ENCODE measurements at regions not wholly inside any gene's neighbourhood (a gene's known extent, or its start where the extent isn't known, plus 50 kb on each side); places are given as distances from the start of the nearest gene placed in this dataset.

DNA sequence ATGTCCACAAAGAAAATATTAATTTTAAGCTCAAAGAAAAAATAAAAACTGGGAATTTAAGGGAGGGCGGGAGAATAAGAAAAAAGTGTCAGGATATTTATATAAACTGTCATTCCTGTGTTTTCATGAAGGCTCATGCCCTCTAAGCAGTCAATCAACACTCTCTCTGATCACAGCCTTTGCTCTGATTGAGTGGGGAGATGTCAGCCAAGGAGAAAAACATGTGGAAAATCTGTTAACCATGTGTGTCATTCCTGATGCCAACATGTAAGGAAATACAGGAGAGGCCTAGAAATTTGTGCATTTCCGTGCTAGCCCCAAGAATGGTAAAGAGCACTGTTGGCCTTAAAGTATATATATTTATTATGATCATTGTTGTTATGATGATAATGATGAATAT lies 137.9 kb upstream of the IRX5 start:
- no peak overlapping the region for H3K27ac ChIP-seq (ENCODE audit: low read depth in 2 of 2, low read length in 2 of 2)
- H3K4me3 ChIP-seq (ENCODE audit: low read length in 2 of 2), result no peak overlapping the region
- no peak overlapping the region for H3K9ac ChIP-seq (ENCODE audit: low read depth in 1 of 2, low read length in 2 of 2)
- no peaks in the 10 kb centered on the region for H3K9me3 ChIP-seq (ENCODE audit: control insufficient read depth in 2 of 2, low read length in 2 of 2)
- no peaks in the 10 kb centered on the region for H3K36me3 ChIP-seq (ENCODE audit: control insufficient read depth in 2 of 2, insufficient read depth in 2 of 2, low read length in 2 of 2)
- H3K27me3 ChIP-seq (ENCODE audit: control insufficient read depth in 2 of 2, insufficient read depth in 2 of 2, low read length in 2 of 2), result no peaks in the 10 kb centered on the region
- no peaks in the 10 kb centered on the region for H3K4me1 ChIP-seq (ENCODE audit: control insufficient read depth in 2 of 2, insufficient read depth in 2 of 2, low read length in 2 of 2)

DNA sequence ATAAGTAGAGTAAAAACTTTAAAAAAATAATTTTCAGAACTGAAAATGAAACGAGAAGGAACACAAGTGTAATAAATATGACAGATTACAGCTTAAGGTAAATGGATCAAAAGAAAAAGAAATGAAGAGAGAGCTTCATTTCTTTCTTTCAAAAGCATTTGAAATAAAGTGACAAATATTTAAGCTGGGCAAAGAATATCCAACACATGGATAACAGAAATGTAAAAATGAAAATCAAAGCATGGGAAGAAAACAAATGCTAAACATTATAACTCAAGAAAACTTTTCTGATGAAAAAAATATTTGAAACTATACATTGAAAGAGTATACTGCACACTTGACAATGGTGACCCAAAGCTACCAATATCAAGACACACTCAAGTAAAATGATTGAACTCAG lies 143.6 kb upstream of the IRX5 start:
- no peaks in the 10 kb centered on the region for H3K27me3 ChIP-seq (ENCODE audit: control insufficient read depth in 2 of 2, insufficient read depth in 2 of 2, low read length in 2 of 2)
- H3K27ac ChIP-seq (ENCODE audit: low read depth in 2 of 2, low read length in 2 of 2), result no peak overlapping the region
- no peaks in the 10 kb centered on the region for H3K4me1 ChIP-seq (ENCODE audit: control insufficient read depth in 2 of 2, insufficient read depth in 2 of 2, low read length in 2 of 2)
- H3K9me3 ChIP-seq (ENCODE audit: control insufficient read depth in 2 of 2, low read length in 2 of 2), result no peaks in the 10 kb centered on the region
- H3K9ac ChIP-seq (ENCODE audit: low read depth in 1 of 2, low read length in 2 of 2), result no peak overlapping the region
- no peaks in the 10 kb centered on the region for H3K36me3 ChIP-seq (ENCODE audit: control insufficient read depth in 2 of 2, insufficient read depth in 2 of 2, low read length in 2 of 2)
- H3K4me3 ChIP-seq (ENCODE audit: low read length in 2 of 2), result no peak overlapping the region

DNA sequence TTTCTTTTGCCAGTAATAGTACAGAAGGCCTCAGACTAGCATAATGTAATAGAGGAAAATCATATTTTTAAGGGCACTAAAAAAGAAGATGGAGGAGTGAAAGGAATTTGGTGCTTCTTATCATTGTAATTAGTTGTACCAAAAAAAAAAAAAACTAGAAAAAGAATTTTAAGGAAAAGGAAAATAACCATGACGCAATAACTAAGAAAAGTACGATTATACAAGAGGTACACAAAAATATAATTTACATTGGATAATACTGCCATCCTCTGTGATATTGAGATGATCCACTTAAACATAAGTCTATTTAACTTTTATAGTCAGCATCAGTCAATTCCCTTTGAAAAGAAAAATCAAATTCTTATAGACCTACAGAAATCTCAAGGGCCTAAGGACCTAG lies 146.7 kb upstream of the IRX5 start:
- no peaks in the 10 kb centered on the region for H3K27me3 ChIP-seq (ENCODE audit: control insufficient read depth in 2 of 2, insufficient read depth in 2 of 2, low read length in 2 of 2)
- H3K9ac ChIP-seq (ENCODE audit: low read depth in 1 of 2, low read length in 2 of 2), result no peak overlapping the region
- H3K4me1 ChIP-seq (ENCODE audit: control insufficient read depth in 2 of 2, insufficient read depth in 2 of 2, low read length in 2 of 2), result no peaks in the 10 kb centered on the region
- H3K36me3 ChIP-seq (ENCODE audit: control insufficient read depth in 2 of 2, insufficient read depth in 2 of 2, low read length in 2 of 2), result no peaks in the 10 kb centered on the region
- H3K27ac ChIP-seq (ENCODE audit: low read depth in 2 of 2, low read length in 2 of 2), result no peak overlapping the region
- H3K9me3 ChIP-seq (ENCODE audit: control insufficient read depth in 2 of 2, low read length in 2 of 2), result no peaks in the 10 kb centered on the region
- no peak overlapping the region for H3K4me3 ChIP-seq (ENCODE audit: low read length in 2 of 2)

DNA sequence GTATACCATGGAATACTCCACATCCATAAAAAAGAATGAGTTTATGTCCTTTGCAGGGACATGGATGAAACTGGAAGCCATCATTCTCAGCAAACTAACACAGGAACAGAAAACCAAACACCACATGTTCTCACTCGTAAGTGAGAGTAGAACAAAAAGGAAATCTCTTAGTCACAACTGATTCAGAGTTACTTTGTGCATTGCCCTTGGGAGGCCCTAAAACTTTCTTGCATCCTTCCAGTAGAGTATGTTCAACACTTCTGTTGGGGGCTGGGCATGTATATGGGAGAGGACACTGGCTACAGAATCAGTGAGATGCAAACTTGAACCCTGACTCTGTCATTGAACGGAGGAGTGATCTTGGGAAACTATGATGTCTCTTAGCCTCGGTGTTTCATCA lies 147.4 kb upstream of the IRX5 start:
- H3K27ac ChIP-seq (ENCODE audit: low read depth in 2 of 2, low read length in 2 of 2), result no peak overlapping the region
- H3K4me3 ChIP-seq (ENCODE audit: low read length in 2 of 2), result no peak overlapping the region
- H3K9ac ChIP-seq (ENCODE audit: low read depth in 1 of 2, low read length in 2 of 2), result no peak overlapping the region
- no peaks in the 10 kb centered on the region for H3K36me3 ChIP-seq (ENCODE audit: control insufficient read depth in 2 of 2, insufficient read depth in 2 of 2, low read length in 2 of 2)
- no peaks in the 10 kb centered on the region for H3K27me3 ChIP-seq (ENCODE audit: control insufficient read depth in 2 of 2, insufficient read depth in 2 of 2, low read length in 2 of 2)
- H3K9me3 ChIP-seq (ENCODE audit: control insufficient read depth in 2 of 2, low read length in 2 of 2), result no peaks in the 10 kb centered on the region
- H3K4me1 ChIP-seq (ENCODE audit: control insufficient read depth in 2 of 2, insufficient read depth in 2 of 2, low read length in 2 of 2), result no peaks in the 10 kb centered on the region

DNA sequence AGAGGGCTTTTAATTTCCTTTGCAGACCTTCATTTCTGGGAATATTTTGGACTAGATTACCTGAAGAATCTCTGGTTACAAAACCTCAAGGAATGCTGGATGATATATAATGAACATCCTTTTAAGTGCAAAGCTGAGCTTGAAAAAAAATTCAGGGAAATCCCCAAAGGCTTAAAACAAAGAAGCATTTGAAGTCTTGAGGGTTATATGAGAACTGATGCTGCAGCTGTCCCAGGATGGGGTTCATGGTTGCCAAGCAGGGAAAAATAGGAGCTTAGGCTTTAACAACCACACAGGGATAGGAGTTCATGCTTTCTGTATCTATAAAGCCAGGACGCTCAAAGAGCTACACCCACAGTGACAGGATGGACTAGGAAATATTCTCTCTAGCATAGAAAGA lies 150.4 kb upstream of the IRX5 start:
- Histone ChIP-seq H3K9ac (ENCODE audit: low read depth in 1 of 2, low read length in 2 of 2) (no peak overlapping the region), H3K4me3 (ENCODE audit: low read length in 2 of 2) (no peak overlapping the region), H3K27ac (ENCODE audit: low read depth in 2 of 2, low read length in 2 of 2) (no peak overlapping the region), H3K27me3 (ENCODE audit: control insufficient read depth in 2 of 2, insufficient read depth in 2 of 2, low read length in 2 of 2) (peaks cover 0 to 2% of the 10 kb centered on the region in 2 donors), H3K9me3 (ENCODE audit: control insufficient read depth in 2 of 2, low read length in 2 of 2) (no peaks in the 10 kb centered on the region), H3K36me3 (ENCODE audit: control insufficient read depth in 2 of 2, insufficient read depth in 2 of 2, low read length in 2 of 2) (no peaks in the 10 kb centered on the region), H3K4me1 (ENCODE audit: control insufficient read depth in 2 of 2, insufficient read depth in 2 of 2, low read length in 2 of 2) (no peaks in the 10 kb centered on the region)

DNA sequence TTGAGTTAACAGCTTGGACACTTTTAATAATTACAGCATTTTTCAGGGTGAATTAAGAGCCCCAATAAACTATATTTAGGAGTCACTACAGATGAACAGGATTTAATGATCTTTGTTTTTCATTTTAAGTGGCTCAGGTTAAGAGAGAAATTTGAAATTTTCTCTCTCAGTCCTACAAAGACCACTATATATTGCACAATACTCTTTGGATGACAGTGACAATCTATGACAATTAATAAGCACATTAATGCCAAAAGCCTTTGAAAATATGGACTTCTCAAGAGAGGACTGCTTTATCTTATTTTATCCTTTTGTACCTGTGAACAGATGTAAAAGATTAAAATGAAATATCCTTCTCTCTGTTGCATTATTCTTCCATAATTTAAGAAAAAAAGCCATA lies 151.1 kb upstream of the IRX5 start:
- Histone ChIP-seq H3K9me3 (ENCODE audit: control insufficient read depth in 2 of 2, low read length in 2 of 2) (no peaks in the 10 kb centered on the region), H3K4me1 (ENCODE audit: control insufficient read depth in 2 of 2, insufficient read depth in 2 of 2, low read length in 2 of 2) (no peaks in the 10 kb centered on the region), H3K27me3 (ENCODE audit: control insufficient read depth in 2 of 2, insufficient read depth in 2 of 2, low read length in 2 of 2) (peaks cover 0 to 4% of the 10 kb centered on the region in 2 donors), H3K9ac (ENCODE audit: low read depth in 1 of 2, low read length in 2 of 2) (no peak overlapping the region), H3K36me3 (ENCODE audit: control insufficient read depth in 2 of 2, insufficient read depth in 2 of 2, low read length in 2 of 2) (no peaks in the 10 kb centered on the region), H3K27ac (ENCODE audit: low read depth in 2 of 2, low read length in 2 of 2) (no peak overlapping the region), H3K4me3 (ENCODE audit: low read length in 2 of 2) (no peak overlapping the region)

DNA sequence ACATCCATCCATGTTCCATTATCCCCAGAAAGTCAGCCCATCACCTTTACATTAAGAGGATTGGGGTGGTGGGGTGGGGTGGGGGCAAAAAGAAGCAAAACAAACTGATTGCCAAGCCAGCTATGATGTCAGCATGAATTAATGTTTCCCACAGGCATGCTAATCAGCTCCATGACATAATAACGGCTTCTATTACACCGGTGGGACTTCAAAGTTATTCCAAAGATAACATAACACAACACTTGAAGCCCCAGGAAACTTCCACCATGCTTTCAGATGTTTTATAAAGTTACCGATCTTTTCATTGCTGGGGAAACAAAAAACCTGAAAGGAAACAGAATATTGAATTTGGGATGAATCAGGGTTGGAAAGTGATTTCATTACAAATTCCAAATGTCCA lies 155.9 kb upstream of the IRX5 start:
- no peak overlapping the region for H3K27ac ChIP-seq (ENCODE audit: low read depth in 2 of 2, low read length in 2 of 2)
- H3K9ac ChIP-seq (ENCODE audit: low read depth in 1 of 2, low read length in 2 of 2), result no peak overlapping the region
- H3K27me3 ChIP-seq (ENCODE audit: control insufficient read depth in 2 of 2, insufficient read depth in 2 of 2, low read length in 2 of 2), result peaks cover 0 to 4% of the 10 kb centered on the region in 2 donors
- H3K4me1 ChIP-seq (ENCODE audit: control insufficient read depth in 2 of 2, insufficient read depth in 2 of 2, low read length in 2 of 2), result no peaks in the 10 kb centered on the region
- no peaks in the 10 kb centered on the region for H3K9me3 ChIP-seq (ENCODE audit: control insufficient read depth in 2 of 2, low read length in 2 of 2)
- H3K36me3 ChIP-seq (ENCODE audit: control insufficient read depth in 2 of 2, insufficient read depth in 2 of 2, low read length in 2 of 2), result no peaks in the 10 kb centered on the region
- no peak overlapping the region for H3K4me3 ChIP-seq (ENCODE audit: low read length in 2 of 2)

DNA sequence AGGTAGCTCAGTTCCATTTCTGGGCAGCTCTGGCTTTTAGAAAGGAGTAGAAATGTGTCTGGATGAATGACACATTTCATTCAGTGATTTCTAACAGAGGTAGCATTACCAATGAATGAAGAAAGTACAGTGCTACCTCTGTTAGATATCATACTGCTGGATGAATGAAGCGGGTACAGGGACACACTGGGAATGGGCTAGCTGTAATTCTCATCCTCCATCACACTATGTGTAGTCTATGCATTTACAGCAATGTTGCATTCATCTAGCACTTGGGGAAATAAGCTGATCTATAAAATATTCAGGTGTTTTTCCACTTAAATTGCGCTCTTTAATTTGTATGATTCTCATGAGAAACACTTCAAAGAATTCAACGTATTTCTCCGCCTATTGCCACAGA lies 158.3 kb upstream of the IRX5 start:
- H3K4me1 ChIP-seq (ENCODE audit: control insufficient read depth in 2 of 2, insufficient read depth in 2 of 2, low read length in 2 of 2), result no peaks in the 10 kb centered on the region
- peaks cover 0 to 4% of the 10 kb centered on the region in 2 donors for H3K27me3 ChIP-seq (ENCODE audit: control insufficient read depth in 2 of 2, insufficient read depth in 2 of 2, low read length in 2 of 2)
- H3K36me3 ChIP-seq (ENCODE audit: control insufficient read depth in 2 of 2, insufficient read depth in 2 of 2, low read length in 2 of 2), result no peaks in the 10 kb centered on the region
- H3K4me3 ChIP-seq (ENCODE audit: low read length in 2 of 2), result no peak overlapping the region
- no peaks in the 10 kb centered on the region for H3K9me3 ChIP-seq (ENCODE audit: control insufficient read depth in 2 of 2, low read length in 2 of 2)
- H3K9ac ChIP-seq (ENCODE audit: low read depth in 1 of 2, low read length in 2 of 2), result no peak overlapping the region
- no peak overlapping the region for H3K27ac ChIP-seq (ENCODE audit: low read depth in 2 of 2, low read length in 2 of 2)

DNA sequence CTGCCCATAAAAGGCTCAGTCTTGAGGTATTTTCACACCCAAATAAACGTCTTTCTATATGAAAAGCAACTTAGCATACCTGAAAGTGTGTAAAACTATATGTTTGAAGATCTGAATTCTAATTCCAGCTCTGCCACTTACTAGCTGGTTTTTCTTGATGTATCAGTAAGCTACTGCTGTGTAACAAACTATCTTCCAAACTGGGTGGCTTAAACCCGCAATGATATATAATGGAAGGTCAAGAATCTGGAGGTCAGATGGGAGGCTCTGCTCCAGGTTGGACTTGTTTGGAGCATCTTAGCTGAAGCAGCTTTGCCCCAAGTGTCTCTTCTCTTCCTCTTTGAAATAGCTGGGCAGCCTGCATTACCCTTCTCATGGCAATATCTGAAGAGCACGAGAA lies 164.3 kb upstream of the IRX5 start:
- Histone ChIP-seq H3K4me1 (ENCODE audit: control insufficient read depth in 2 of 2, insufficient read depth in 2 of 2, low read length in 2 of 2) (no peaks in the 10 kb centered on the region), H3K9ac (ENCODE audit: low read depth in 1 of 2, low read length in 2 of 2) (no peak overlapping the region), H3K27me3 (ENCODE audit: control insufficient read depth in 2 of 2, insufficient read depth in 2 of 2, low read length in 2 of 2) (no peaks in the 10 kb centered on the region), H3K4me3 (ENCODE audit: low read length in 2 of 2) (no peak overlapping the region), H3K27ac (ENCODE audit: low read depth in 2 of 2, low read length in 2 of 2) (no peak overlapping the region), H3K9me3 (ENCODE audit: control insufficient read depth in 2 of 2, low read length in 2 of 2) (no peaks in the 10 kb centered on the region), H3K36me3 (ENCODE audit: control insufficient read depth in 2 of 2, insufficient read depth in 2 of 2, low read length in 2 of 2) (no peaks in the 10 kb centered on the region)

DNA sequence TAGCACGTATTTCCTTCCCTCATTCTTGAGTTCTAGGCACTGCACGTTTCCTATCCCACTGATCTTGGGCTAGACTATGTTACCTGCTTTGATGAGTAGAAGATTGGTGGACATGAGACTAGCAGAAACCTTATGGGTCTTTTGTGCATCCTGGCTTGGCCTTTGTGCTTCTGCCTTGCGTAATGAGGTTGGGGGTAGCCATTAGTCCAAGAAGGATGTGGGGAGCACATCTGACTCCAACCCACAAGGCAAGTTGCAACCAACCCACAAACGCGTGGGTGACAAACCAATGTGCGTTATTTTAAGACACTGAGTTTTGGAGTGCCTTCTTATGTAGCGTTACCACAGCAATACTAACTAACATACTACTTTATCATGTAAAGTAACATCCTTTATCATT lies 180.4 kb upstream of the IRX5 start:
- Histone ChIP-seq H3K27me3 (ENCODE audit: control insufficient read depth in 2 of 2, insufficient read depth in 2 of 2, low read length in 2 of 2) (no peaks in the 10 kb centered on the region), H3K4me1 (ENCODE audit: control insufficient read depth in 2 of 2, insufficient read depth in 2 of 2, low read length in 2 of 2) (no peaks in the 10 kb centered on the region), H3K36me3 (ENCODE audit: control insufficient read depth in 2 of 2, insufficient read depth in 2 of 2, low read length in 2 of 2) (no peaks in the 10 kb centered on the region), H3K9ac (ENCODE audit: low read depth in 1 of 2, low read length in 2 of 2) (no peak overlapping the region), H3K4me3 (ENCODE audit: low read length in 2 of 2) (no peak overlapping the region), H3K27ac (ENCODE audit: low read depth in 2 of 2, low read length in 2 of 2) (no peak overlapping the region), H3K9me3 (ENCODE audit: control insufficient read depth in 2 of 2, low read length in 2 of 2) (no peaks in the 10 kb centered on the region)

DNA sequence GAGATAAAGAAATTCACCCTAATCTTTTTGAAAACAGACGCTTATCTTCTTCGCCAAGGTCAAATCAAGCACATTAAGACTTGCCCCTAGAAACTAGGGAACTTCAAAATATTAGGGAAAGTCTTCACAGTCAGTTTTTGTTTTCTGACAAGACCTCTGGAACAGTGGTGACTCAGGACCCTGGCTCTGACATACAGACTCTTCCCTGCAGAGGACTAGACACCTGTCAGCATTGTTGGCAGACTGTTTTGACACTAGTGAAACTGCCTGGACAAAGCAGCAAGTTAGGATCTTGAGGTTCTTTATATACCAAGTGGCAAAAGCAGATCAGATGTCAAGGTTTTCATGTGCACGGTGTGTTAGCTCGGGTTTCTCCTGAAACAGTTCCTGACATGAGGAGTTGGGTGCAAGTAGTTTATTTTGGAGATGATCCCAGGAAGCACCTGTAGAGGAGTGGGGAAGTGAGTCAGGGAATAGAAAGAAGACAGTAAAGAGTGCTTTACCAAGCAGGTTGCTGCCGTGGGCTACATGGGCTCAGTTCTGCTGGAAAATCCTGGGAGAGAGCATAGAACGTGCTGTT lies 182.0 kb upstream of the IRX5 start:
- H3K4me1 ChIP-seq (ENCODE audit: control insufficient read depth in 2 of 2, insufficient read depth in 2 of 2, low read length in 2 of 2), result no peaks in the 10 kb centered on the region
- H3K27me3 ChIP-seq (ENCODE audit: control insufficient read depth in 2 of 2, insufficient read depth in 2 of 2, low read length in 2 of 2), result no peaks in the 10 kb centered on the region
- no peak overlapping the region for H3K9ac ChIP-seq (ENCODE audit: low read depth in 1 of 2, low read length in 2 of 2)
- no peaks in the 10 kb centered on the region for H3K9me3 ChIP-seq (ENCODE audit: control insufficient read depth in 2 of 2, low read length in 2 of 2)
- no peak overlapping the region for H3K27ac ChIP-seq (ENCODE audit: low read depth in 2 of 2, low read length in 2 of 2)
- no peaks in the 10 kb centered on the region for H3K36me3 ChIP-seq (ENCODE audit: control insufficient read depth in 2 of 2, insufficient read depth in 2 of 2, low read length in 2 of 2)
- H3K4me3 ChIP-seq (ENCODE audit: low read length in 2 of 2), result no peak overlapping the region
